MV-4-11 (cell line): ENCODE measurements at regions not wholly inside any gene's neighbourhood (a gene's known extent, or its start where the extent isn't known, plus 50 kb on each side); places are given as distances from the start of the nearest gene placed in this dataset.
"Not testable (repeated sequence)": the region's sequence is repeated elsewhere in the genome, so short reads cannot be mapped to it uniquely, and the experiment has no call there.

Source experiments
- DNase-seq: peaks from one replicate; lab custom pipeline; 2025; lab: John Stamatoyannopoulos, UW

DNA sequence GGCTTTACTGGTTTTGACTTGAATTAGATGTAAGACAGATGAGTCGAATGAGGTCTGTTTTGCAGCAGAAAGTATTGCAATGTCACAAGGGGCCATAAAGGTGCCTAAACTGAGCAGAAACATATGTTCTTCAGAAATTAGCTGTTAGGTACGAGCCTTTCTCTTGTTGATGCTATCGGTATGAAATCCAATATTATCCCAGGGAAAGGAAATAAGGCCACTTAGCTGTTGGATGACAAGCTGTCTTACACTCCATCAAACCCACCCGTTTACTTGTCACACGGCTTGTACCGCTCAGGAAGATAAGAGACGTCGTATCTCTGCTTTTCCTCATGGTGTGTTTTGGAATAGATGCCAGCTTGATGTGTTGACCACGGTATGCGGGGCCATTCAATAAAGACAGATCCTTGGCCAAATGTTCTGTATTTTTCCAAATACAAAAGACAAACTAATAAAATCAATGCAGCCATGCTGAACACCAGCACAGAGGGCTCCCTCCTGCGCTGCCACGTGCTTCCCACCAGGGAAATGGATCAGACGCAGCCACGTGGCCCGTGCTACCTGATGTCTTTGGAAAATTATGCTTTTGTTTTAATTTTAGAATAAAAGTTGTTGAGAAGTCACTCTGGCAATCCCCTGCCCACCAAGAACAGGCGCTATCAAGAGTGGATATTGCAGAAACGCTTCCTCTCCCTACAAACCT lies 255.9 kb upstream of the SULF2 start:
- DNase-seq = no peak

DNA sequence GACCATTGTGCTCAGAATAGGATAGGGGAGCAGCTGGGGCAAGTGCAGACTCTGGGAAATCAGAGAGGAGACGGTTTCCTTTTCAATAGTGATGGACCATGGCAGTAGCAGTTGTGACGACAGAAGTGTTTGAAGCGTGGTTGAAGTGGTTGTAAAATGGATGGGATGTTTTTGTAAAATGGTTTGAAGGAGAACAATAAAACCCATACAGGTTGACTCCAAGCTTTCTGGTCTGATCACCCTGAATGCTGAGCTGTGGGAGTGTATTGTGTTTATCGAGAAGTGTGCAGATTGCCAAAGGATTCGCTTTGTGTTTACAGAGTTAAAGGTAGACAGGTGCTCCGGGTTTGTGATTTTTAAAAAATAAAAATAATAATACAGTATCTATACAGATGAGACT lies 255.2 kb upstream of the SULF2 start:
- no peak for DNase-seq

GRCh38 chr20:48040051-48040450 lies 254.8 kb upstream of the SULF2 start:
- DNase-seq = no peak

DNA sequence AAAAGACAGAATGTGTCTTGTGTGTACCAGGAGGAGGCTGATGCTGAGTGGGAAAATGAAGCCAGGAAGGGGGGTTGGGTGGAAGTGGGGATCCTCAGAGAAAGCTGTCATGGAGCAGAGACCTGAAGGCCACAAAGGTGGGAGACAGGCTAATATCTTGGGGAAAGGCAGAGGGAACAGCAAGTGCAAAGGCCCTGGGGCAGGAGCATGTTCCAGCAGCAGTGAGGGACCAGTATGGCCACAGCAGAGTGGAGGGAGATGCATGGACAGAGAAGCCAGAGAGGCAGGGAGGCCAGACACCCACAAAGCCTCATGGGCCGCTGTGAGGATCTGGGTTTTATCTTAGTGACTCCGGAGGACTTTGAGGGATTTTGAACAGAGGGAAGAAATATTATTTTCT lies 254.2 kb upstream of the SULF2 start:
- DNase-seq = no peak

GRCh38 chr20:48038713-48039112 lies 253.4 kb upstream of the SULF2 start:
- no peak for DNase-seq

GRCh38 chr20:48037798-48038197 lies 252.5 kb upstream of the SULF2 start:
- DNase-seq = not testable (repeated sequence)

DNA sequence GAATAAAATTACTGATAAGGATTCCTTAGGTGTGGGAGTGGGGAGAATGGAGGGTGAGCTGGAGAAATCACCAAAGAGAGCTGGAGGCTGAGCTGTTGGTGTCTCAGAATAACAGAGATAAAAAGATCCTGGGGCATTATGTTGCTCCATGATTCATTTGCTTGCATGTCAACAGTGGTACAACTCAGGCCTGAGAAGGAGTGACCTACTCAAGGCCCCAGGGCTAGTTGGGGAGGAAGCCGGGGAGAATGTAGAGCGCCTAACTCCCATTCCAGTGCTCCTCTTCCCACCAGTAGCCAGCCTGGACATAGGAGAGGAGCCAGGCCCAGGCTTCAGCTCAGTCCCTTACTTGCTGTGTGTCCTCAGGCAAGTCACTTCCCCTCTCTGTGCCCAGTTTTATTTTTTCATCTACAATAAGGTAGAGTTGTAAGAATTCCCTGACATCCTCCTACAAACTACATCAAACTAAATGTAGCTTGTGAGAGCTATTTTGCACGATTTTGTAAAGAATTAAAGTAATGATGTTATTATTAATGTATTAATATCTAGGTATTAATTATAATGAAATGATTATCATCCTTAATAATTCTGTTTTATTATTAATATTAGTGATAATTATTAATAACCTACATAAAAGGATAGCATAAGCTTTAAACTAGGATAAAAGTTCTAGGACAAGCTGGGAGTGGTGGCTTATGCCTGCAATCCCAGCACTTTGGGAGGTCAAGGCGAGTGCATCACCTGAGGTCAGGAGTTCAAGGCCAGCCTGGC lies 250.9 kb upstream of the SULF2 start:
- DNase-seq = no peak

GRCh38 chr20:48034751-48035150 lies 249.5 kb upstream of the SULF2 start:
- no peak for DNase-seq

DNA sequence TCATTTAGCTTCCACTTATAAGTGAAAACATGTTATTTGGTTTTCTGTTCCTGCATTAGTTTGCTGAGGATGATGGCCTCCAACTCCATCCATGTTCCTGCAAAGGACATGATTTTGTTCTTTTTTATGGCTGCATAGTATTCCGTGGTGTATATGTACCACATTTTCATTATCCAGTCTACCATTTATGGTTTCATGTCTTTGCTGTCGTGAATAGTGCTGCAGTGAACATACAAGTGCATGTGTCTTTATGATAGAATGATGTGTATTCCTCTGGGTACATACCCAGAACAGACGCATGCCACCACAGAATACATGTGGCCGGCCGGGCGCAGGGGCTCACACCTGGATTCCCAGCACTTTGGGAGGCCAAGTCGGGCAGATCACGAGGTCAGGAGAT lies 247.7 kb upstream of the SULF2 start:
- DNase-seq = not testable (repeated sequence)

- no peak for DNase-seq
These were observed 245.8 kb upstream of the SULF2 start for GRCh38 chr20:48031122-48031521.

GRCh38 chr20:48026981-48027592 lies 241.8 kb upstream of the SULF2 start:
- DNase-seq = no peak

DNA sequence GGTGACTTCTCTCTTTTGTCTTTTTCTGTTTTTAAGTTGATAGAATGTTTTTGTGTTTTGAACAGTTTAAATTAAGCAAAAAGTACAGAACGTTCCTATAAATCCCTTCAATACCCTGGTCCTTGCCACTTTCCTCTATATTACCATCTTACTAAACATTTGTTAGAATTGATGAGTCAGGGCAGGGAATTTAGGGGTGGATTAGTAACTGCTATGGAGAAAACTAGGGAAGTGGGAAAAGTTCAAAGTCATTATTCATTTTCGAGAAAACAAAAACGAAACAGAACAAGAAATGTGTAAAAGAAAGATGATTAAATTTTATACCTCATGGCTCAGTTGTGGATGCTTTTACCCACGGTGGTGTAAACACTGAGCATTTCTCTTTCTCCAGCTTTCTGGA lies 240.4 kb upstream of the SULF2 start:
- DNase-seq = peak; percentile 19

DNA sequence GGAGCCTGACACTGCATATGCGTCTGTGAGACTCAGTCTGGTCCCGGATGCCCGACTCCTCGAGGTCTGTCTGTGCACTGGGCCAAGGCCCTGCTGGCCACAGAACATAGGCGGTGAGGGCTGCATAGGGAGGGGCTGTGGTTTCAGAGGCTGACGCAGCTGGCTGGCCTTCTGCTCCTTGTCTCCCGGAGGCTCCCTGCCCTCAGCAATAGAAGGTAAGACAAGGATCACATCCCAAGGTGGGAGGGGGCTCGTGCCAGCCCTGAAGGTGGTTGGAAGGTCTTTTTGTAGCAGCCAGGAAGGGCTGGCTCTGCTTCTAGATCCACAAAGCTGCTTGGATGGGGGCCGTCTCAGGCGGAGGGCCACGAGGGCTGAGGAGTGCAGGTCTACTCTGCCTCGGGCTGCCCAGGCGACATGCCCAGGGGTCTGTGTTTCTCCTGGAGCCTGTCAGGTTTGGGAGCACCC lies 239.8 kb upstream of the SULF2 start:
- DNase-seq = peak; percentile 51

- DNase-seq = no peak
These were observed 239.3 kb upstream of the SULF2 start for GRCh38 chr20:48024539-48024938.

DNA sequence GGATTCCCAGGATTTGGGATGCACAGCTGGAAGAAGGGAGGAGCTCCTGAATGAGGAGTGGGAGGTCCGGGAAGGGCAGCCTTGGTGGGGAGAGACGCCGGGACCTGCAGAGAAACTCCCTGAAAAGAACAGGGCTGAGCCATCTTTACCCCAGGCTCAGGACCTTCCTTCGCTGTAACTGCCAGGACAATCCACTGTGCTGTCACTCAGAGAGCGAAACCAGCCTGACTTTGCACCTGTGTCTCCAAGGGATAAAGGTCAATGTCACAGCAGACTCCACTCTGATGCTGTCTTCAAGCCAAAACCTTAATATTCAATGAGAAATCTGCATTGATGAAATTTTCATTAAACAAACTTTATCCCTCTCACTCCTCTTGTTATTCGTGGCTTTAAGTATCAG lies 235.4 kb upstream of the SULF2 start:
- DNase-seq = not testable (repeated sequence)

- DNase-seq = no peak
These were observed 234.7 kb upstream of the SULF2 start for GRCh38 chr20:48019940-48020339.

- no peak for DNase-seq
These were observed 234.2 kb upstream of the SULF2 start for GRCh38 chr20:48019496-48019895.

DNA sequence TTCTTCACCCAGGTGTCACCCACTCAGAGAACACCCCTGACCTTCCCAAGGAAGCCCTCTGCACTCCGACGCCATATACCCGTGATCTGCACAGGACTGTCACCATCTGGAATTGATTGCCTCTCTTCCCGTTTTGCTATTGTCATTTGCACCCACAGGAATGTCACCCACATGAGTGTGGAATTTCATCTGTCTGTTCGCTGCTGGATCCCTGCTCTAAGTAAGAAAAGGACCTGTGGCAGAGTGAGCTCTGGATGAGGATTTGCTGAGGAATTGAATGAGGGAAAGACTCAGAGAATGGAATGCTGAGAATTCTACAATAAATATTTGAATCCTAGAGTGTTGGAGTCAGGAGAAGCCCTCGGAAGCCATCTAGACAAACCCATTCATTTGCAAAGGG lies 233.6 kb upstream of the SULF2 start:
- DNase-seq = not testable (repeated sequence)

GRCh38 chr20:48017992-48018391 lies 232.7 kb upstream of the SULF2 start:
- DNase-seq = no peak

- no peak for DNase-seq
These were observed 232.2 kb upstream of the SULF2 start for GRCh38 chr20:48017509-48017908.

GRCh38 chr20:48015943-48016723 lies 230.9 kb upstream of the SULF2 start:
- DNase-seq = no peak
